ENCODE measurements at regions not wholly inside any gene's neighbourhood (a gene's known extent, or its start where the extent isn't known, plus 50 kb on each side); places are given as distances from the start of the nearest gene placed in this dataset.

DNA sequence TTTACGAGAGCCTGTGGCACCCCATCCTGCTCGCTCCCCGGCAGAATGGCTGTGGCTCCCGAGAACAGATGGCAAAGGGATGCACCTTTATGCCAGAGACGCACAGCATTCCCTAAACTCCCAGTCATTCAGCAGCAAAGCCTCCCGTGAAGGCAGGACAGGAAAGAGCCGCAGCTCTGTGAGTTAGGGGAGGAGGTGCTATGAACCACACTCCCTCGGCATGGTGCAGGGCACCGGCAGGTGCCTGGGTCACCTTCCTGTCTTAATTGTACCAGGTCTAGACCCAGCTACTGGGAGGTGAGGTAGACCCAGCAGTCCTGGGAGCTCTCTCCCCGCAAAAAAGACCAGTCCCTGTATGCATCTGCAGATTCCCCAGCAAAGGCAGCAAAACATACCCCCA, 149.8 kb downstream of the TWIST2 start:
- H3K27me3 ChIP-seq (ENCODE audit: control insufficient read depth in 2 of 2, insufficient read depth in 2 of 2, low read length in 2 of 2) = no peaks in the 10 kb centered on the region
- peaks cover 0 to 39% (median 15%) of the 10 kb centered on the region in 11 donors for H3K9me3 Mint-ChIP-seq
- H3K9me3 ChIP-seq (ENCODE audit: control insufficient read depth in 2 of 3, low read length in 3 of 3) = peaks cover 0 to 4% (median 0%) of the 10 kb centered on the region in 3 experiments
- ATAC-seq (no peak), DNase-seq (no peak)
- peaks cover 3 to 36% (median 24%) of the 10 kb centered on the region in 5 donors for H3K27me3 Mint-ChIP-seq
- H3K4me1 ChIP-seq (ENCODE audit: control insufficient read depth in 2 of 2, insufficient read depth in 2 of 2, low read length in 2 of 2) = no peaks in the 10 kb centered on the region
- no peak overlapping the region for H3K27ac Mint-ChIP-seq
- ChIA-PET CTCF (no interaction called here), POLR2A (no interaction called here)
- H3K4me3 Mint-ChIP-seq = no peak overlapping the region
- no peak overlapping the region for H3K4me3 ChIP-seq (ENCODE audit: low read length)
- H3K27ac ChIP-seq (ENCODE audit: low read depth, low read length) = no peak overlapping the region
- peaks cover 0 to 12% (median 6%) of the 10 kb centered on the region in 5 donors for H3K36me3 Mint-ChIP-seq
- intact Hi-C loops (cut with micrococcal nuclease) = no loop called here
- no peaks in the 10 kb centered on the region for H3K36me3 ChIP-seq (ENCODE audit: control insufficient read depth in 2 of 3, insufficient read depth in 3 of 3, low read length in 3 of 3)
- H3K4me1 Mint-ChIP-seq = no peaks in the 10 kb centered on the region

All from naive thymus-derived CD4-positive, alpha-beta T cell (primary cell).